ENCODE measurements at regions not wholly inside any gene's neighbourhood (a gene's known extent, or its start where the extent isn't known, plus 50 kb on each side); places are given as distances from the start of the nearest gene placed in this dataset.

DNA sequence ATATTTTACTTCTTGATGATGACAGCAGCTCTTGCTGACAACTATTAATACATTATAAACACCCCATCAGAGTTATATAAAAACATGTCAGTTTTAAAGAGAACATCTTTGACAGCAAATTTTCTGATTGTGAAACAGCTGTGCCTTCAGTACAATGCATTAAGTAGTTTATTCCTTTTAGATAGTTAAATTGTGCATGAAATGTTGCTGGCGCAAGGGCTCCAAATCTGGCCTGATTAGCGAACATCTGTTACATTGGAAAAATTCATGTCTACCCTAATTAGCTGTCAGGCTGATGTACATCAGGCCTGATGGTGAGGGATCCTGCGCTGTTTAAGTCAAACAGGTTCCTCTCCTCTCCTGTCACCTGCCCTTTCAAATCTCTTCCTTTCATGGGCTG lies 171.9 kb upstream of the SP8 start:
- TF ChIP-seq YY1 (IDR thresholded peaks at IDR 0.05; ENCODE audit: low read depth) (no peak), RAD21 (IDR thresholded peaks at IDR 0.05; ENCODE audit: low read depth) (no peak), TAF1 (IDR thresholded peaks at IDR 0.05; ENCODE audit: low read depth) (no peak), EP300 (IDR thresholded peaks at IDR 0.05; ENCODE audit: borderline replicate concordance) (no peak), CEBPB (IDR thresholded peaks at IDR 0.05) (no peak), TEAD4 (IDR thresholded peaks at IDR 0.05) (no peak), ZBTB7A (IDR thresholded peaks at IDR 0.05; ENCODE audit: low read depth) (no peak), CREB1 (IDR thresholded peaks at IDR 0.05; ENCODE audit: low read depth) (no peak), TCF12 (IDR thresholded peaks at IDR 0.05; ENCODE audit: low read depth) (no peak)
- TF ChIP-seq, protein P1, sequence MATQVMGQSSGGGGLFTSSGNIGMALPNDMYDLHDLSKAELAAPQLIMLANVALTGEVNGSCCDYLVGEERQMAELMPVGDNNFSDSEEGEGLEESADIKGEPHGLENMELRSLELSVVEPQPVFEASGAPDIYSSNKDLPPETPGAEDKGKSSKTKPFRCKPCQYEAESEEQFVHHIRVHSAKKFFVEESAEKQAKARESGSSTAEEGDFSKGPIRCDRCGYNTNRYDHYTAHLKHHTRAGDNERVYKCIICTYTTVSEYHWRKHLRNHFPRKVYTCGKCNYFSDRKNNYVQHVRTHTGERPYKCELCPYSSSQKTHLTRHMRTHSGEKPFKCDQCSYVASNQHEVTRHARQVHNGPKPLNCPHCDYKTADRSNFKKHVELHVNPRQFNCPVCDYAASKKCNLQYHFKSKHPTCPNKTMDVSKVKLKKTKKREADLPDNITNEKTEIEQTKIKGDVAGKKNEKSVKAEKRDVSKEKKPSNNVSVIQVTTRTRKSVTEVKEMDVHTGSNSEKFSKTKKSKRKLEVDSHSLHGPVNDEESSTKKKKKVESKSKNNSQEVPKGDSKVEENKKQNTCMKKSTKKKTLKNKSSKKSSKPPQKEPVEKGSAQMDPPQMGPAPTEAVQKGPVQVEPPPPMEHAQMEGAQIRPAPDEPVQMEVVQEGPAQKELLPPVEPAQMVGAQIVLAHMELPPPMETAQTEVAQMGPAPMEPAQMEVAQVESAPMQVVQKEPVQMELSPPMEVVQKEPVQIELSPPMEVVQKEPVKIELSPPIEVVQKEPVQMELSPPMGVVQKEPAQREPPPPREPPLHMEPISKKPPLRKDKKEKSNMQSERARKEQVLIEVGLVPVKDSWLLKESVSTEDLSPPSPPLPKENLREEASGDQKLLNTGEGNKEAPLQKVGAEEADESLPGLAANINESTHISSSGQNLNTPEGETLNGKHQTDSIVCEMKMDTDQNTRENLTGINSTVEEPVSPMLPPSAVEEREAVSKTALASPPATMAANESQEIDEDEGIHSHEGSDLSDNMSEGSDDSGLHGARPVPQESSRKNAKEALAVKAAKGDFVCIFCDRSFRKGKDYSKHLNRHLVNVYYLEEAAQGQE (IDR thresholded peaks at IDR 0.05; ENCODE audit: low read depth), result no peak
- TF ChIP-seq, protein P2, sequence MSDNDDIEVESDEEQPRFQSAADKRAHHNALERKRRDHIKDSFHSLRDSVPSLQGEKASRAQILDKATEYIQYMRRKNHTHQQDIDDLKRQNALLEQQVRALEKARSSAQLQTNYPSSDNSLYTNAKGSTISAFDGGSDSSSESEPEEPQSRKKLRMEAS (IDR thresholded peaks at IDR 0.05), result no peak
